CD4-positive, alpha-beta T cell (primary cell): ENCODE measurements at regions not wholly inside any gene's neighbourhood (a gene's known extent, or its start where the extent isn't known, plus 50 kb on each side); places are given as distances from the start of the nearest gene placed in this dataset.

Experiments
- ATAC-seq: fragments of 200-7000 bp; cut with Tn5 transposase; one replicate; pipeline ENCODE4 v1.10.0; 2022; ENCODE audit warnings: mild to moderate bottlenecking; ENCODE audit not compliant: poor library complexity
- CTCF ChIA-PET: fragments of 350-600 bp; sonication (Branson Sonifier 250); formaldehyde crosslinking; loops from one replicate; lab custom pipeline; 2021; ENCODE audit warnings: antibody characterized with exemption, inconsistent platforms; lab: Charles Lee
- POLR2A ChIA-PET: fragments of 350-600 bp; sonication (Branson Sonifier 250); formaldehyde crosslinking; loops from one replicate; lab custom pipeline; 2021; ENCODE audit warnings: antibody characterized with exemption, inconsistent platforms; lab: Charles Lee
- DNase-seq, 14 experiments: peaks; one replicate each; pipeline ENCODE4 v3.0.0-alpha.2; 2013 to 2020; ENCODE audit warnings: mixed read lengths in 2 of 14
- H3K27ac ChIP-seq, 2 donors: one replicate each; pipeline versions ENCODE4 v1.5.1 to v1.7.0; 2013; ENCODE audit warnings: low read length in 2 of 2, low read depth in 1 of 2, mild to moderate bottlenecking in 1 of 2
- H3K27me3 ChIP-seq, 2 experiments: 1 replicate in 1 of 2; 2 replicates in 1 of 2; pipeline versions ENCODE4 v1.6.1 to v1.7.0; 2013; ENCODE audit warnings: low read length in 2 of 2, control low read depth in 1 of 2, mild to moderate bottlenecking in 1 of 2, moderate library complexity in 1 of 2; ENCODE audit not compliant: insufficient read depth in 2 of 2, control insufficient read depth in 1 of 2
- H3K36me3 ChIP-seq: one replicate; pipeline ENCODE4 v1.6.1; 2013; ENCODE audit warnings: low read length, control low read depth; ENCODE audit not compliant: insufficient read depth
- H3K4me1 ChIP-seq: one replicate; pipeline ENCODE4 v1.6.1; 2013; ENCODE audit warnings: low read length, control low read depth; ENCODE audit not compliant: insufficient read depth
- H3K4me3 ChIP-seq: one replicate; pipeline ENCODE4 v1.5.1; 2013; ENCODE audit warnings: mild to moderate bottlenecking, low read length, moderate library complexity
- H3K9me3 ChIP-seq, 2 experiments: 1 replicate in 1 of 2; 2 replicates in 1 of 2; pipeline versions ENCODE4 v1.6.1 to v1.7.0; 2013; ENCODE audit warnings: low read length in 2 of 2, mild to moderate bottlenecking in 2 of 2, control low read depth in 1 of 2, moderate library complexity in 1 of 2; ENCODE audit not compliant: control insufficient read depth in 1 of 2, insufficient read depth in 1 of 2
- H3K27ac Mint-ChIP-seq: one replicate; pipeline ENCODE4 v1.8.0; 2020; ENCODE audit warnings: mixed read lengths
- H3K27me3 Mint-ChIP-seq: one replicate; pipeline ENCODE4 v1.8.0; 2021; ENCODE audit warnings: mixed read lengths
- H3K36me3 Mint-ChIP-seq: one replicate; pipeline ENCODE4 v1.8.0; 2021; ENCODE audit warnings: low read depth, mixed read lengths
- H3K4me1 Mint-ChIP-seq: one replicate; pipeline ENCODE4 v1.8.0; 2021; ENCODE audit warnings: low read depth, mixed read lengths
- H3K4me3 Mint-ChIP-seq: one replicate; pipeline ENCODE4 v1.8.0; 2020; ENCODE audit warnings: mild to moderate bottlenecking, mixed read lengths
- H3K9me3 Mint-ChIP-seq: one replicate; pipeline ENCODE4 v1.8.0; 2020; ENCODE audit warnings: mixed read lengths
- CTCF ChIP-seq: fragments of 200-600 bp; IDR thresholded peaks from one replicate; pipeline ENCODE4 v1.8.0; 2022; ENCODE audit warnings: antibody characterized with exemption, mild to moderate bottlenecking
- intact Hi-C, 2 experiments: fragments of 100-400 bp; cut with DNase I in 1 of 2; cut with micrococcal nuclease in 1 of 2; formaldehyde crosslinking; loops; one replicate each; pipeline versions ENCODE4 v1.15.1 to v1.9.0; 2023 to 2025; cut with DNase I, micrococcal nuclease

- POLR2A ChIA-PET: no interaction called here
These were observed 135.8 kb upstream of the PRR23C start for GRCh38 chr3:139180489-139180888.

GRCh38 chr3:139182143-139182542 lies 137.5 kb upstream of the PRR23C start:
- intact Hi-C loops: no loop called here

More at GRCh38 chr3:139180489-139180888, 135.8 kb upstream of the PRR23C start:
- intact Hi-C loops: no loop called here
- no peaks in the 10 kb centered on the region for H3K4me1 ChIP-seq
- H3K4me3 ChIP-seq: no peak overlapping the region
- no peak for ATAC-seq
- no peak for TF ChIP-seq CTCF
- Mint-ChIP-seq H3K4me1 (no peaks in the 10 kb centered on the region), H3K9me3 (peaks cover 6% of the 10 kb centered on the region), H3K27me3 (no peaks in the 10 kb centered on the region), H3K4me3 (no peak overlapping the region), H3K27ac (no peak overlapping the region), H3K36me3 (no peaks in the 10 kb centered on the region)
- H3K27me3 ChIP-seq: no peaks in the 10 kb centered on the region
- DNase-seq: no peak
- H3K36me3 ChIP-seq: no peaks in the 10 kb centered on the region
- H3K9me3 ChIP-seq: peaks cover 13 to 14% of the 10 kb centered on the region in 2 experiments
- CTCF ChIA-PET: no interaction called here
- no peak overlapping the region for H3K27ac ChIP-seq

GRCh38 chr3:139182598-139182997 lies 137.9 kb upstream of the PRR23C start:
- Histone ChIP-seq H3K36me3 (no peaks in the 10 kb centered on the region), H3K4me3 (no peak overlapping the region), H3K9me3 (peaks cover 13 to 14% of the 10 kb centered on the region in 2 experiments), H3K27ac (no peak overlapping the region), H3K4me1 (no peaks in the 10 kb centered on the region), H3K27me3 (no peaks in the 10 kb centered on the region)
- DNase-seq: no peak
- no peak for ATAC-seq
- Mint-ChIP-seq H3K9me3 (peaks cover 6% of the 10 kb centered on the region), H3K27ac (no peak overlapping the region), H3K36me3 (no peaks in the 10 kb centered on the region), H3K4me1 (no peaks in the 10 kb centered on the region), H3K27me3 (peaks cover 4% of the 10 kb centered on the region), H3K4me3 (no peak overlapping the region)
- CTCF ChIA-PET: no interaction called here
- POLR2A ChIA-PET: no interaction called here
- intact Hi-C loops: no loop called here
- TF ChIP-seq CTCF: no peak

More at GRCh38 chr3:139182143-139182542, 137.5 kb upstream of the PRR23C start:
- no peak for TF ChIP-seq CTCF
- no peak overlapping the region for H3K4me3 ChIP-seq
- H3K36me3 ChIP-seq: no peaks in the 10 kb centered on the region
- H3K4me1 Mint-ChIP-seq: no peaks in the 10 kb centered on the region
- H3K9me3 ChIP-seq: peaks cover 13 to 14% of the 10 kb centered on the region in 2 experiments
- H3K27ac ChIP-seq: no peak overlapping the region
- H3K4me3 Mint-ChIP-seq: no peak overlapping the region
- H3K4me1 ChIP-seq: no peaks in the 10 kb centered on the region
- H3K27me3 ChIP-seq: no peaks in the 10 kb centered on the region
- no peaks in the 10 kb centered on the region for H3K36me3 Mint-ChIP-seq
- peaks cover 6% of the 10 kb centered on the region for H3K9me3 Mint-ChIP-seq
- DNase-seq: no peak
- ChIA-PET POLR2A (no interaction called here), CTCF (no interaction called here)
- no peak for ATAC-seq
- H3K27ac Mint-ChIP-seq: no peak overlapping the region
- peaks cover 4% of the 10 kb centered on the region for H3K27me3 Mint-ChIP-seq
